Fibroblast of skin of right biceps (primary cell): ENCODE measurements at regions not wholly inside any gene's neighbourhood (a gene's known extent, or its start where the extent isn't known, plus 50 kb on each side); places are given as distances from the start of the nearest gene placed in this dataset.
"Not testable (repeated sequence)": the region's sequence is repeated elsewhere in the genome, so short reads cannot be mapped to it uniquely, and the experiment has no call there.

Experiments
- DNase-seq: peaks from one replicate; pipeline ENCODE4 v3.0.0-alpha.2; 2013

DNA sequence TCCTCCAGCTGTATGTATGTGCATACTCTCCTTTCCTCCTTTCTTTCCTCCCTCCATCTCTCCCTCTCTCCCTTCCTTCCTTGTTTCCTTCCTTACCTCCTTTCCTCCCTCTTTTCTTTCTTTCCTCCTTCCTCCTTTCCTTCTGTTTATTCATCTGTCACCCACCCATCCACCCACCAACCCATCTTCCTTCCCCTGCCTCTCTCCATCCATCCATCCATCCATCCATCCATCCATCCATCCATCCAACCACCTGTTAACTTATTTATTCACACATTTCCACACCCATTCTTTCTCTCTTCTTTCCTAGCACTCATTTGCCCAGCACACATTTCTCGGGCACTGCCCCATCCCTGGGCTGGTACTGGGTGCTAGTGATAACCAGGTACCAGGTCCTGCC lies 443.9 kb downstream of the MIAT start:
- DNase-seq, result no peak

- peak; percentile 43 for DNase-seq
These were observed 447.1 kb downstream of the MIAT start for GRCh38 chr22:27104449-27104848.

DNA sequence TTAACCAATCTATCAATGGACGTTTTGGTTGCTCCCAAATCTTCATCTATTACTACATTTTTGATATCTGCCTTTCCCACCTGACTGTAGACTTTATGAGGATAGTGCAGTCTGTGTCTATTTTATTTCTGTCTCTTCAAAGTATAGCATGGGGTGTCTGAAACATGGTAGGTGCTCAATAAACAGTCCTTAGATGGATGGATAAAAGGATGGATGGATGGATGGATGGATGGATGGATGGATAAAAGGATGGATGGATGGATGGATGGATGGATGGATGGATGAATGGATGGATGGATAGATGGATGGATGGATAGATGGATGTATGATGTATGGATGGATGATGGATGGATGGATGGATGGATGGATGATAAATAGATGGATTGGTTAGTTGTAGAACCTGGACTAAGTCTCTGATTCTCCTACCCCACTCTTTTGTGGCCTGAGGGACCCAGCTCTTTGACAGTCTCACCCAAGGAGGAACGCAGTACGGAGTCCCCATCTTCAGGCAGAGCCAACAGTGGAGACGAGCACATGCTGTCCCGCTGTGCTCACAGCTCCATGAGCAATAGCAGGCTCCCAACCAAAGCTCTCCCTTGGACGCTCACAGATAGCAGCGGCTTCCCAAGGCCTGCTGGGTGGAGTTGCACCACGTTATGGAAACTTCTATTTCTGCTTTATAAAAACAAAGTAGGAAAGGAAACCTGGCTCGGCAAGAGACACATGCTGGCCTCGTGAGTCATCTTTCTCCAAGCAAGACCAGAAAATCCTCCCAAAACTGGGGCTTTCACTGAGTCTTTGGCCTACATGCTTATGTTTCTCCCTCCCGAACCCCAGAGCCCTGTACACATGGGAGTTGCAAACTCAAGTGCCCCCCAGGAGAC lies 448.0 kb downstream of the MIAT start:
- DNase-seq, result peak; percentile 95

DNA sequence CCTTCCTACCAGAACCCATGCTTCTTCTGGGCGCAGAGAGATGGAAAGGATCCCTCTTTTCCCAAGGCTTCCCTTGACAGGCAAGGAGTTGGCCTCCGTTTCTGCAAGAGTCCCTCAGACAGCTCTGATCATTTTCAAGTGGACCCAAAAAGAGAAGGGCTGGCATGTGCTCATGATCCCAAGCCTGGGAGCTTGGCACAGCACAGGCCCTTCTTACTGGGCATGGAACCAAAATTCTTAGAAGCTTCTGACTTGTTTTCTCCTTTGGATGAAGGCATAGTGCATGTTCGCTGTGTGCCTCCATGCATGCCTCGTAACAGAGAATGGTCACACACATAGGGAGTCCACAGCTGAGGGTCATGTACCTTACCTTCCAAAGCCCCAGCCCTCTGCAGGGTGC lies 449.6 kb downstream of the MIAT start:
- no peak for DNase-seq

GRCh38 chr22:27107386-27107785 lies 450.0 kb downstream of the MIAT start:
- DNase-seq, result no peak

DNA sequence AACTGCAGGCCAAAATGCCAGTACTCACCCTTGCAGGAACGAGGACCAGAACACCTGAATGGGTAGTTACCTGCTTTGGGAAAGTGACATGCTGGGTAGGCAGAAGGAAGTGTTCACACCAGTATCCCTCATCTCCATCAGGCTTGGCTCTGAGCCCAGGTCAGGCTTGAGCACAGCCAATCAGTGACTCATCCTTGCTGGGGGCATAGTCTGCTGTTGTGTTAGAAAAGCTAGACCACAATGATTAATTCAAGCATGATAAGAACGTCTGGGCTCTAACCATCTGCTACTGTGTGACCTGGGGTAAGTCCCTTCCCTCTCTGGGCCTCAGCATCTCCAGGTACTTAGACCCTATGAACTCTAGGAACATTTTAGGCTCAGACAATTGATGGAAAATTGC lies 450.4 kb downstream of the MIAT start:
- DNase-seq, result peak; percentile 99

DNA sequence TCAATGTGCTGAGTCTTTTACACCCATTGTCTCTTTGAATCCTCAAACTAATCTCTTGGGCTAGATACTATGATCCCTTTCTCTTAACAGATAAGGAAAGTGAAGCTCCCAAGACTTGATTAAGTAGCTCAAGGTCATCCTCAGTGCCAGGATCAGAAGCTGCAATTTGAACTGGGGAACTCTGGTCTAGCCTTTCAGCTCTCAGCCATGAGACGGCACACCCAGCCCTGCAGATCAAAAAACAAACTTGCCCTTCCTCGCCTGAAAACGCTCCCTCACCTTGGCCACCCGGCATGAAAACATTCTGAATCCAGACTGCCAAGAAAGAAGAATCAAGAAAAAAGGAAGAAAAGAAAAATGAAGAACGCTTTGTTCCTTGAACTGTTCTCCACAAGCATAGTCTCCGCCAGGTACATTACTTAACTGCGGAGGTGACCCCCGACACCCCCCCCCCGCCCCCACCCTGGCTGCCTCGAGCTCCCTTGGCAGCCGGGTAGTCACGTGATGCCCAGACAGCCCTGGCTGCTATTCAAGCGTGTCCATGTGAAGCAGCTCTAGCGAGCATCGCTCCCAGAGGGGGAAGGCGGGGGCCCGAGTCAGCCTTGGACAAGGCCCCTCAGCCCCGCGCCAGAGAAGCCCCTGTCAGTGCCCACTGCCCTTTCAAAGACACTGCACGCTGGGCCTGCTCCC lies 451.2 kb downstream of the MIAT start:
- no peak for DNase-seq

DNA sequence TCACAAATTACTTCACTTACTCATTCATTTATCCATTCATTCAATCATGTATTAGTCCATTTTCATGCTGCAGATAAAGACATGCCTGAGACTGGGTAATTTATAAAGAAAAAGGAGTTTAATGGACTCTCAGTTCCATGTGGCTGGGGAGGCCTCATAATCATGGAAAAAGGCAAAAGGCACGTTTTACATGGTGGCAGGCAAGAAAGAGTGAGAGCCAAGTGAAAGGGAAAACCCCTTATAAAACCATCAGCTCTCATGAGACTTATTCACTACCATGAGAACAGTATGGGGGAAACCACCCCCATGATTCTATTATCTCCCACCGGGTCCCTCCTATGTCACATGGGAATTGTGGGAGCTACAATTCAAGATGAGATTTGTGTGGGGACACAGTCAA lies 452.0 kb downstream of the MIAT start:
- not testable (repeated sequence) for DNase-seq

- DNase-seq, result peak; percentile 94
These were observed 453.5 kb downstream of the MIAT start for GRCh38 chr22:27110665-27111451.

- peak; percentile 49 for DNase-seq
These were observed 454.6 kb downstream of the MIAT start for GRCh38 chr22:27111796-27112672.

GRCh38 chr22:27113211-27113635 lies 455.8 kb downstream of the MIAT start:
- peak; percentile 99 for DNase-seq

- no peak for DNase-seq
These were observed 456.3 kb downstream of the MIAT start for GRCh38 chr22:27113641-27114040.

GRCh38 chr22:27114186-27114585 lies 456.8 kb downstream of the MIAT start:
- DNase-seq, result no peak

GRCh38 chr22:27115410-27115809 lies 458.0 kb downstream of the MIAT start:
- no peak for DNase-seq

DNA sequence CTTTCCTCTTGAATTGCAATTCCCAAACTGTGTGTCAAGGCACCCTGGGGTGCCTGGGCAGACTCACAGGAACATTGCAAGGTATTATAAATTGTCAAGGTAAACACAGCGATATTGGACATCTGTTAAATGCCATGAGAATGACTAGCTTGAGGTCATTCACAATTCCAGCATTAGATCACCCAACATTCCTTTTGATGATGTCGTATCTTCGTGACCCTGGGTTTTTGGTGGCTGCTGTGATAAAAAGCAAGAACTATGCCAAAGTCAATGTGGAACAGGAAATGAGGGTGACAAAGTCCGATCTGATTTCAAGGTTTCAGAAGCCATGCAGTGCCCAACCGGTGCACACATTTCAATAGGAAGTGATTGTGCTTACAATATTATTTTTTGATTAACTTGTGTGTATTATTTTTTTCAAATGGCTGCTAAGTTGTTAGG lies 458.4 kb downstream of the MIAT start:
- DNase-seq, result peak; percentile 94

DNA sequence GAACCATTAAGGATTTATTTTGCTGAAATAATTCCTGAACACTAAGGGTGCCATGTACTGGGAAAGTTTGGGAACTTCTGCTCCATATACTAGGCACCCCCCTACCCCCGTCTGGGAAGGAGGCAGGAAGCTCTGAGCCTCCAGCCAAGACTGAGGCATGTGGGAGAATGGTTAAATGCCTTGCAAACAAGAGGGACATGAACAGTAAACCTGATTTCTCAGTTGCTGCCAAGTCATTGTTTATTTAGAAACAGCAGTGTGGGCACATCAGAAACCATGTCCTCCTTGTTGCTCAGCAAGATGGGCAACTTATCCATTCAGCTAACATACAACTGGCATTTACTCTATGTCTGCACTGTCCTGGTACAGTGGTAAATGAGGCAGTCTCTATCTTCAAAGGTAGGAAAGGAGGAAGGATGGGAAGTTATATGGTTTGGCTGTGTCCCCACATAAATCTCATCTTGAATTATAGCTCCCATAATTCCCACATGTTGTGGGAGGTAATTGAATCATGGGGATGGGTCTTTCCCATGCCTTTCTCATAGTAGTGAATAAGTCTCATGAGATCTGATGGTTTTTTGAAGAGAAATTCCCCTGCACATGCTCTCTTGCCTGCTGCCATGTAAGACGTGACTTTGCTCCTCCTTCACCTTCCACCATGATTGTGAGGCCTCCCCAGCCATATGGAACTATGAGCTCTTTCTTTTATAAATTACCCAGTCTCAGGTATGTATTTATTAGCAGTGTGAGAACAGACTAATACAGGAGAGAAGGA lies 459.1 kb downstream of the MIAT start:
- DNase-seq, result no peak

DNA sequence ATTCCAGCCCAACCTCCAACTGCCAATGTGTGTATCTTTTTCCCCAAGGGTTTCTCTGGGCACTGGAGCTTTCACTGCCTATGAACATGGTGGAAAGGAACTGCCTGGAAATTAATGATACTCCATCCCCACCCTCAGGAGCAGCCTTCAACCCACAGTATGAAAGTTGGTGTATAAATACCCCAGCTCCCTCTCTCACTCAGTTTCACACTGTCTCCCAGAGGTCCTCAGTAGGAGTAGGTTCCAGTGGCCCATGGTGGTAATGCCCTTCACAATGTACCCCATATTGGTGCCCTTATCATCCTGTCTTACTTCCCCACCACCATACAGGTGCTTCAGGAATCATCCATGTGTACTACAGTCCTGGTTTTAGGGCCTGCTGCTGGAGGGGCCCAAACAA lies 462.6 kb downstream of the MIAT start:
- no peak for DNase-seq

GRCh38 chr22:27122574-27122973 lies 465.2 kb downstream of the MIAT start:
- no peak for DNase-seq

DNA sequence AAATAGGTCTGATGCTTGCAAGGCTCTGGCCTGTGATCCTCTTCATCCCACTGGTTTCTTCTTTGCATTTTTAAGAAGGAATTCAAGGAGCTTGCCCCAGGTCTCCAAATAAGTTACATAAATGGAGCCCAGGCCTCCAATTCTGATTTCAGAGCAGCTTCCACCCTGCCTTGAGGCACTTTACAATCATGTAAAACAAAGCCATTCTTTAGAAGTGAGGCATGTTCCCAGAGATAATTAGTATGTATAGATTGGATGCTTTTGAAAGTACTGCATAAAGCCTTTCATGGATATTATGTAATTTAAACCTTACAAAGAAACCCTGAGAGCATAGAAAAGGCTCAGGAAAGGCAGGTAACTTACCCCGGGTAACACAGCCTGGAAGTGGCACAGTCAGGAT lies 466.5 kb downstream of the MIAT start:
- no peak for DNase-seq

GRCh38 chr22:27124351-27124966 lies 467.1 kb downstream of the MIAT start:
- DNase-seq, result no peak

GRCh38 chr22:27125539-27125938 lies 468.2 kb downstream of the MIAT start:
- no peak for DNase-seq
